ENCODE measurements at regions not wholly inside any gene's neighbourhood (a gene's known extent, or its start where the extent isn't known, plus 50 kb on each side); places are given as distances from the start of the nearest gene placed in this dataset.

DNA sequence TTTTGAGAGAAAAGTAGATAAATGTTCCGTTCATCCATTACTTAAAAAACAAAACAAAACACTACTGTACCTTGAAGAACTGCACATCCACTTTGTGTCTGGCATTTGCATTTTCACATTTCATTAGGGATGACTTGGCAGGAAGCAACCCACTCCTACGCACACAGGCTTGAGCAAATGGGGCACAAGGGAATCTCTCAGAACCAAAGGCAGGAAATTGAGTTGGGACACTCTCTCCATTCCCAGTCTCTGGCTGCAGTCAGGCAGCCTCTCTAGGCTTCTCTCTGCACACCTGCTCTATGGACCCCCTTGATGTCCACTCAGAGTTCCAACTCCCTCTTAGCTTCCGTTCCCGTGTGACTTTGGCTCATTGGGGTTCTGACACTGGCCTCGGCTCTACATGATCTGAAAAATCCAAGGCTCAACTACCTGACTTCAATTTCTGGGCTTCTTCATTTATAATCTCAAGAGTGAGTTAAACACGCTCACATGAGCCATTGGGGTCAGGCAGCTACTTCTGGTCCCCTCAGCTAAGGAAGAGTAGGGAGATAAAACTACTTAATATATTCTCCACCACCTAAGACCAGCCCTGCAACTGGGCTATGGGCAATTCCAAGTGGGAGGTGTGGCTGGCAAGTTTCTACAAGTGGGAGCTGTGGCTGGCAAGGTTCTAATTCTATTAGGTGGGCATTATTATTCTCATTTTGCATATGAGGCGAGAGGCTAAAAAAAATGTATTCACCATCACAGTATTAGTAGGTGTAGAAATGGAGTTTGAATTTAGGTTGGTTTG, 251.9 kb downstream of the SOD2 start:
- intact Hi-C loops (cut with DNase I; ENCODE audit: low total_unique reads) = no loop called here
- no peak overlapping the region for H3K27ac ChIP-seq

DNA sequence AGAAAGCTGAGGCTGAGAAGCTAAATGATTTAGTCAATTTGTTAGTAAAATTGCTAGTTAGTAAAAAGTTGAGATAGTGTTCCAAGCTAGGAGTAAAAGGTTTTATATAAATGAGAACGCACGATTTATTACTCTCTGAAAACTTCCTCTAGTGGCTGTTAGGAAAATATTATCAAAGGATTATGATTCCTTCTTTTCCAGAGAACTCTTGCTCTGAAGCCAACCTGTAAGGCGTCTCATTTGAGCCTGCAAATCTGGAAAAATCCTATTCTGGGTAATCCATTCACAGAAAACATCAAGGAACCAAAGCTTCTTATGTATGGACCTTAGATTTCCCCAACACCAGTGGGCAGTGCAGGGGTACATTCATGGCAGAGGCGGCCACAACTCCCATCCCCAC, 252.7 kb downstream of the SOD2 start:
- DNase-seq = no peak
- Histone ChIP-seq H3K4me1 (no peaks in the 10 kb centered on the region), H3K27me3 (no peaks in the 10 kb centered on the region), H3K36me3 (no peaks in the 10 kb centered on the region), H3K27ac (no peak overlapping the region), H3K4me3 (no peak overlapping the region), H3K9me3 (no peaks in the 10 kb centered on the region)
- no peak for TF ChIP-seq POLR2A (IDR thresholded peaks at IDR 0.05)
- TF ChIP-seq, protein P1, sequence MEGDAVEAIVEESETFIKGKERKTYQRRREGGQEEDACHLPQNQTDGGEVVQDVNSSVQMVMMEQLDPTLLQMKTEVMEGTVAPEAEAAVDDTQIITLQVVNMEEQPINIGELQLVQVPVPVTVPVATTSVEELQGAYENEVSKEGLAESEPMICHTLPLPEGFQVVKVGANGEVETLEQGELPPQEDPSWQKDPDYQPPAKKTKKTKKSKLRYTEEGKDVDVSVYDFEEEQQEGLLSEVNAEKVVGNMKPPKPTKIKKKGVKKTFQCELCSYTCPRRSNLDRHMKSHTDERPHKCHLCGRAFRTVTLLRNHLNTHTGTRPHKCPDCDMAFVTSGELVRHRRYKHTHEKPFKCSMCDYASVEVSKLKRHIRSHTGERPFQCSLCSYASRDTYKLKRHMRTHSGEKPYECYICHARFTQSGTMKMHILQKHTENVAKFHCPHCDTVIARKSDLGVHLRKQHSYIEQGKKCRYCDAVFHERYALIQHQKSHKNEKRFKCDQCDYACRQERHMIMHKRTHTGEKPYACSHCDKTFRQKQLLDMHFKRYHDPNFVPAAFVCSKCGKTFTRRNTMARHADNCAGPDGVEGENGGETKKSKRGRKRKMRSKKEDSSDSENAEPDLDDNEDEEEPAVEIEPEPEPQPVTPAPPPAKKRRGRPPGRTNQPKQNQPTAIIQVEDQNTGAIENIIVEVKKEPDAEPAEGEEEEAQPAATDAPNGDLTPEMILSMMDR (IDR thresholded peaks at IDR 0.05) = no peak
- intact Hi-C loops (cut with DNase I; ENCODE audit: low total_unique reads) = no loop called here

More for the DNA sequence above, 251.9 kb downstream of the SOD2 start:
- Histone ChIP-seq H3K9me3 (no peaks in the 10 kb centered on the region), H3K4me3 (no peak overlapping the region), H3K36me3 (no peaks in the 10 kb centered on the region), H3K27me3 (no peaks in the 10 kb centered on the region), H3K4me1 (no peaks in the 10 kb centered on the region)
- TF ChIP-seq, protein P1 (IDR thresholded peaks at IDR 0.05) = no peak
- no peak for TF ChIP-seq POLR2A (IDR thresholded peaks at IDR 0.05)
- DNase-seq = no peak

DNA sequence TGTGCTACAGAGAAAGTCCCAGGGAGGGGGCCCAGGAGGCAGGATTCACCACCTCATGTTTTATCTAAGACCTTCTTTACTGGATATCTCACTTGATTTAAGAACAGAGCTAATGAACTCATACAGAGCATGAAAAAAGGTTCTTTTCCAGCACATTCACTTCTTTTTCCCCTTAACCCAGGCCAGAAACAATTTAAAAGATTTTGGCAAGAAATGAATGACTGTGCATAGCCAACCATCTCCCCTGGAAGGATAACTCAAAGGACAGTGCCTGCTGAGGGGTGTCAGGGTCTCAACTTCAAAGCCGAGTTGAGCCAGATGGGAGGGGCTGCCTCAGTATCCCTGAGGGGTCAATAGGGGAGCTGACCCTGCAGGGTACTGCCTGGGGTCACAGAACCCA, 253.4 kb downstream of the SOD2 start:
- Histone ChIP-seq H3K27me3 (no peaks in the 10 kb centered on the region), H3K4me3 (no peak overlapping the region), H3K27ac (no peak overlapping the region), H3K4me1 (no peaks in the 10 kb centered on the region), H3K9me3 (no peaks in the 10 kb centered on the region), H3K36me3 (no peaks in the 10 kb centered on the region)
- TF ChIP-seq, protein P1 (IDR thresholded peaks at IDR 0.05) = no peak
- no peak for TF ChIP-seq POLR2A (IDR thresholded peaks at IDR 0.05)
- no peak for DNase-seq
- intact Hi-C loops (cut with DNase I; ENCODE audit: low total_unique reads) = no loop called here

DNA sequence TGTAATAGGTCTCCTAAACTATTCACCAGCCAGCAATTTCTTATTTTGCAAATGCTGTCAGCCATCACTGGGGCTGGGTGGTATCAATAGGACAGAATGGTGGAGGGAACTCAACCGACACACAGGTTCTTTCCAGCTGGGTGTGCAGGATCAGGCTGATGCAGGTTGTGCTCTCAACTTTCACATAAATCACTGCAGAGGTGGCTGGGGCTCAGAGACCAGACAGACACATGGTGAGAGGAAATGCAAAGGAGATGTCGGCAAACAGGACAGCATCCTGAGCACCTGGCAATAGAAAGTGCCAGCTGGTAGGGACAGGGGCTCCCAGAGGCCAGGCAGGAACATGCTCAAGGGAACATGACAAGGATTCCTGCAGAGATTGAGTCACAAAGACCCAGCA, 254.9 kb downstream of the SOD2 start:
- no peaks in the 10 kb centered on the region for H3K4me1 ChIP-seq
- no peaks in the 10 kb centered on the region for H3K27me3 ChIP-seq
- intact Hi-C loops (cut with DNase I; ENCODE audit: low total_unique reads) = no loop called here
- H3K36me3 ChIP-seq = no peaks in the 10 kb centered on the region
- DNase-seq = no peak
- no peaks in the 10 kb centered on the region for H3K9me3 ChIP-seq
- no peak for TF ChIP-seq POLR2A (IDR thresholded peaks at IDR 0.05)
- TF ChIP-seq, protein P1 (IDR thresholded peaks at IDR 0.05) = no peak
- H3K27ac ChIP-seq = no peak overlapping the region
- H3K4me3 ChIP-seq = no peak overlapping the region

DNA sequence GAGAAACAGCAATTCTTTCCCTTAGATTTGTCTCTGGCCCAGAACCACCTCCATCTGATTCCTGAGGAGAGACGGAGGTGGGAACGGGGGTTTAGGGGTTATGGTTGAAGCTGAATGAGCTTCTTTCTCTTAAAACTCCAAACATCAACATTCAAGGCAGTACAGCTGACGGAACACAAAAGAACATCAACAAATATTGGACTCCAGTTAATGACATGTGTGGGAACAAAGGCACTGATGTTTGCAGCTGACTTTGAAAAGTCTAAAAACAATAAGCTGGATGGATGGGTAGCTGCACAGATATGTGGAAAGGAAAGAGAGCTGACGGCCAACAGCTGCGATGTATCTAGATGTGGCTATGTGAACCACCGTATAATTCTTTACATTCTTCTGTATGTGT, 256.5 kb downstream of the SOD2 start:
- no peak for TF ChIP-seq POLR2A (IDR thresholded peaks at IDR 0.05)
- TF ChIP-seq, protein P1 (IDR thresholded peaks at IDR 0.05) = no peak
- Histone ChIP-seq H3K36me3 (no peaks in the 10 kb centered on the region), H3K4me3 (no peak overlapping the region), H3K4me1 (no peaks in the 10 kb centered on the region), H3K27me3 (no peaks in the 10 kb centered on the region), H3K9me3 (peaks cover 0 to 4% of the 10 kb centered on the region in 2 donors), H3K27ac (no peak overlapping the region)
- intact Hi-C loops (cut with DNase I; ENCODE audit: low total_unique reads) = no loop called here
- no peak for DNase-seq
